HL-60 (cell line): ENCODE measurements at regions not wholly inside any gene's neighbourhood (a gene's known extent, or its start where the extent isn't known, plus 50 kb on each side); places are given as distances from the start of the nearest gene placed in this dataset.
"Not testable (repeated sequence)": the region's sequence is repeated elsewhere in the genome, so short reads cannot be mapped to it uniquely, and the experiment has no call there.

Experiments
- DNase-seq, 2 experiments: peaks; one replicate each; pipeline ENCODE4 v3.0.0-alpha.2; 2010 to 2020; ENCODE audit warnings: low read depth in 1 of 2, low spot score in 1 of 2
- H3K27ac ChIP-seq: fragments of 250-450 bp; sonication (Bioruptor Pico); replicated peaks from 2 replicates; pipeline ENCODE4 v1.5.1; 2020; ENCODE audit warnings: mild to moderate bottlenecking, moderate library complexity
- H3K27me3 ChIP-seq: fragments of 250-450 bp; sonication (Bioruptor Pico); 2 replicates; pipeline ENCODE4 v1.5.1; 2021; ENCODE audit warnings: mild to moderate bottlenecking, moderate library complexity; ENCODE audit not compliant: insufficient read depth, poor library complexity, severe bottlenecking
- H3K4me3 ChIP-seq: replicated peaks from 2 replicates; pipeline ENCODE4 v1.5.1; 2011; ENCODE audit warnings: mild to moderate bottlenecking, control low read depth, low read length; ENCODE audit not compliant: insufficient read depth
- CTCF ChIP-seq: IDR thresholded peaks from one replicate; pipeline ENCODE4 v1.5.1; 2011; ENCODE audit warnings: low read length, control low read depth, inconsistent platforms; ENCODE audit not compliant: insufficient read depth
- GABPA ChIP-seq: IDR thresholded peaks from 2 replicates; pipeline ENCODE4 v1.6.1; 2012; ENCODE audit warnings: low read depth
- POLR2AphosphoS5 ChIP-seq: IDR thresholded peaks from 2 replicates; pipeline ENCODE4 v1.6.1; 2012; ENCODE audit warnings: low read depth
- SPI1 ChIP-seq: IDR thresholded peaks from 2 replicates; pipeline ENCODE4 v1.6.1; 2012; ENCODE audit warnings: low read depth, mild to moderate bottlenecking, borderline replicate concordance
- TF ChIP-seq, protein P1 (sequence below): IDR thresholded peaks from 2 replicates; pipeline ENCODE4 v1.6.1; 2012; ENCODE audit warnings: low read depth; ENCODE audit not compliant: insufficient replicate concordance

- H3K27ac ChIP-seq, result no peak overlapping the region
- H3K4me3 ChIP-seq, result no peak overlapping the region
- TF ChIP-seq POLR2AphosphoS5 (no peak), GABPA (no peak), CTCF (no peak)
- H3K27me3 ChIP-seq, result no peaks in the 10 kb centered on the region
- DNase-seq, result no peak
Observed at GRCh38 chr5:71786337-71787055, 67.4 kb downstream of the CARTPT start.

DNA sequence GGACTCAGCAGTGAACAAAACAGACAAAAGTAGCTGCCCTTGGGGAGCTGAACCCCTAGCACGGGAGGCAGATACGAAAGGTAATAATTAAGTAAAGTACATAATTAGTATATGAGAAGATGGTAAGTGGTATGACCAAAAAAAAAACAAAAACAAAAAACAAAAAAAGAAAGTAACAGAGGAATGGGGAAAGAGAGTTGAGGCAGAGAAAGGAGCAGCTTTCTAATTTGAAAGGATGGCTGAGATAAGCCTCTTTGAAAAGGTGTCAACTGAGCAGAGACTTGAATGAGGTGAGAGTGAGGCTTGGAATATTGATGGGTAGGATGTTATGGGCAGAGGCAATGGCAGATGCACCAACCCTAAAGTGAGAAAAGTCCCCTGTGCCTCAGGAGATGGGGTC, 69.7 kb downstream of the CARTPT start:
- no peak overlapping the region for H3K27ac ChIP-seq
- no peaks in the 10 kb centered on the region for H3K27me3 ChIP-seq
- no peak for DNase-seq
- TF ChIP-seq GABPA (no peak), POLR2AphosphoS5 (no peak), CTCF (no peak), SPI1 (no peak)
- TF ChIP-seq, protein P1, sequence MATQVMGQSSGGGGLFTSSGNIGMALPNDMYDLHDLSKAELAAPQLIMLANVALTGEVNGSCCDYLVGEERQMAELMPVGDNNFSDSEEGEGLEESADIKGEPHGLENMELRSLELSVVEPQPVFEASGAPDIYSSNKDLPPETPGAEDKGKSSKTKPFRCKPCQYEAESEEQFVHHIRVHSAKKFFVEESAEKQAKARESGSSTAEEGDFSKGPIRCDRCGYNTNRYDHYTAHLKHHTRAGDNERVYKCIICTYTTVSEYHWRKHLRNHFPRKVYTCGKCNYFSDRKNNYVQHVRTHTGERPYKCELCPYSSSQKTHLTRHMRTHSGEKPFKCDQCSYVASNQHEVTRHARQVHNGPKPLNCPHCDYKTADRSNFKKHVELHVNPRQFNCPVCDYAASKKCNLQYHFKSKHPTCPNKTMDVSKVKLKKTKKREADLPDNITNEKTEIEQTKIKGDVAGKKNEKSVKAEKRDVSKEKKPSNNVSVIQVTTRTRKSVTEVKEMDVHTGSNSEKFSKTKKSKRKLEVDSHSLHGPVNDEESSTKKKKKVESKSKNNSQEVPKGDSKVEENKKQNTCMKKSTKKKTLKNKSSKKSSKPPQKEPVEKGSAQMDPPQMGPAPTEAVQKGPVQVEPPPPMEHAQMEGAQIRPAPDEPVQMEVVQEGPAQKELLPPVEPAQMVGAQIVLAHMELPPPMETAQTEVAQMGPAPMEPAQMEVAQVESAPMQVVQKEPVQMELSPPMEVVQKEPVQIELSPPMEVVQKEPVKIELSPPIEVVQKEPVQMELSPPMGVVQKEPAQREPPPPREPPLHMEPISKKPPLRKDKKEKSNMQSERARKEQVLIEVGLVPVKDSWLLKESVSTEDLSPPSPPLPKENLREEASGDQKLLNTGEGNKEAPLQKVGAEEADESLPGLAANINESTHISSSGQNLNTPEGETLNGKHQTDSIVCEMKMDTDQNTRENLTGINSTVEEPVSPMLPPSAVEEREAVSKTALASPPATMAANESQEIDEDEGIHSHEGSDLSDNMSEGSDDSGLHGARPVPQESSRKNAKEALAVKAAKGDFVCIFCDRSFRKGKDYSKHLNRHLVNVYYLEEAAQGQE, result no peak
- H3K4me3 ChIP-seq, result no peak overlapping the region

GRCh38 chr5:71789746-71790145, 70.7 kb downstream of the CARTPT start:
- Histone ChIP-seq H3K27me3 (no peaks in the 10 kb centered on the region), H3K27ac (no peak overlapping the region), H3K4me3 (no peak overlapping the region)
- TF ChIP-seq POLR2AphosphoS5 (no peak), CTCF (no peak), GABPA (no peak), SPI1 (no peak)
- TF ChIP-seq, protein P1, result no peak
- DNase-seq, result no peak

- DNase-seq, result no peak
- Histone ChIP-seq H3K27me3 (no peaks in the 10 kb centered on the region), H3K27ac (no peak overlapping the region), H3K4me3 (no peak overlapping the region)
- TF ChIP-seq, protein P1, result no peak
- no peak for TF ChIP-seq SPI1
- TF ChIP-seq POLR2AphosphoS5, result no peak
- TF ChIP-seq GABPA, result no peak
Observed at GRCh38 chr5:71790433-71790832, 71.4 kb downstream of the CARTPT start.

DNA sequence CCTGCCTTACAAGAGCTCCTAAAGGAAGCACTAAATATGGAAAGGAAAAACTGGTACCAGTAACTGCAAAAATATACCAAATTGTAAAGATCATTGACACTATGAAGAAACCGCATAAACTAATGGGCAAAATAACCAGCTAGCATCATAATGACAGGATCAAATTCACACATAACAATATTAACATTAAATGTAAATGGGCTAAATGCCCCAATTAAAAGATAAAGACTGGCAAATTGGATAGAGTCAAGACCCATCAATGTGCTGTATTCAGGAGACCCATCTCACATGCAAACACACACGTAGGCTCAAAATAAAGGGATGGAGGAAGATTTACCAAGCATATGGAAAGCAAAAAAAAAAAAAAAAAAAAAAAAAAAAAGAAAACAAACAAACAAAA, 73.0 kb downstream of the CARTPT start:
- not testable (repeated sequence) for H3K4me3 ChIP-seq, H3K27me3 ChIP-seq, H3K27ac ChIP-seq, DNase-seq
